HepG2 (cell line): ENCODE measurements at regions not wholly inside any gene's neighbourhood (a gene's known extent, or its start where the extent isn't known, plus 50 kb on each side); places are given as distances from the start of the nearest gene placed in this dataset.

ENCODE experiments used
- LCORL ChIP-seq, 2 experiments: fragments of 450-650 bp in 1 of 2; sonication (generic) in 1 of 2; formaldehyde crosslinking in 1 of 2; IDR thresholded peaks; 2 replicates each; pipeline versions ENCODE4 v1.5.0 to v1.6.1; 2017 to 2020; ENCODE audit warnings: antibody characterized with exemption in 1 of 2, missing genetic modification reagents in 1 of 2
- YY1 ChIP-seq: IDR thresholded peaks from 2 replicates; pipeline ENCODE4 v1.6.1; 2011; ENCODE audit warnings: low read length, low read depth, moderate library complexity, mild to moderate bottlenecking; ENCODE audit not compliant: insufficient read depth, insufficient replicate concordance
- TF ChIP-seq, protein P1 (sequence below): sonication (generic); formaldehyde crosslinking; IDR thresholded peaks from 2 replicates; pipeline ENCODE4 v1.4.0; 2020; ENCODE audit warnings: missing genetic modification reagents, mild to moderate bottlenecking, borderline replicate concordance

DNA sequence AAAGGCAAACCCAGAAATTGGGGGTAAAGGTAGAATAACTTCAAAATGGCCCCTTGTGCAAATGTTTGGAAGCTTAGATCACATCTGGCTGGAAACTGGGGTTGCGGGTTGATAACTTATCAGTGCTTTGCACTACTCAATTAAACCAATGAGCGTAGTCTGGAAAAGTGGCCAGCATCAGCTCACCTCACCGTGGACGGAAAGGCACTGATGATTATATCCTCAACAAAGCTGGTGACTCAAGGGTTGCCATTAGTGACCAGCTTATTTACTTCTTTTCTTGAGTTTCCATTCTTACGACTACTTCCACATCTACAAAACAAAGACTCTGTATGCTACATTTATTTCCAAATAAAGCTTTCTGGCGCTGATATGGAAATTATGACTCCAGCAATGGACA lies 198.5 kb upstream of the HEY2 start:
- no peak for TF ChIP-seq YY1
- TF ChIP-seq, protein P1, sequence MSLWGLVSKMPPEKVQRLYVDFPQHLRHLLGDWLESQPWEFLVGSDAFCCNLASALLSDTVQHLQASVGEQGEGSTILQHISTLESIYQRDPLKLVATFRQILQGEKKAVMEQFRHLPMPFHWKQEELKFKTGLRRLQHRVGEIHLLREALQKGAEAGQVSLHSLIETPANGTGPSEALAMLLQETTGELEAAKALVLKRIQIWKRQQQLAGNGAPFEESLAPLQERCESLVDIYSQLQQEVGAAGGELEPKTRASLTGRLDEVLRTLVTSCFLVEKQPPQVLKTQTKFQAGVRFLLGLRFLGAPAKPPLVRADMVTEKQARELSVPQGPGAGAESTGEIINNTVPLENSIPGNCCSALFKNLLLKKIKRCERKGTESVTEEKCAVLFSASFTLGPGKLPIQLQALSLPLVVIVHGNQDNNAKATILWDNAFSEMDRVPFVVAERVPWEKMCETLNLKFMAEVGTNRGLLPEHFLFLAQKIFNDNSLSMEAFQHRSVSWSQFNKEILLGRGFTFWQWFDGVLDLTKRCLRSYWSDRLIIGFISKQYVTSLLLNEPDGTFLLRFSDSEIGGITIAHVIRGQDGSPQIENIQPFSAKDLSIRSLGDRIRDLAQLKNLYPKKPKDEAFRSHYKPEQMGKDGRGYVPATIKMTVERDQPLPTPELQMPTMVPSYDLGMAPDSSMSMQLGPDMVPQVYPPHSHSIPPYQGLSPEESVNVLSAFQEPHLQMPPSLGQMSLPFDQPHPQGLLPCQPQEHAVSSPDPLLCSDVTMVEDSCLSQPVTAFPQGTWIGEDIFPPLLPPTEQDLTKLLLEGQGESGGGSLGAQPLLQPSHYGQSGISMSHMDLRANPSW (CRISPR knock-in tag) = no peak
- no peak for TF ChIP-seq LCORL (IDR thresholded peaks at IDR 0.05)
- TF ChIP-seq LCORL (CRISPR knock-in tag; IDR thresholded peaks at IDR 0.05) = no peak
